ENCODE measurements at regions not wholly inside any gene's neighbourhood (a gene's known extent, or its start where the extent isn't known, plus 50 kb on each side); places are given as distances from the start of the nearest gene placed in this dataset.
"Not testable (repeated sequence)": the region's sequence is repeated elsewhere in the genome, so short reads cannot be mapped to it uniquely, and the experiment has no call there.

DNA sequence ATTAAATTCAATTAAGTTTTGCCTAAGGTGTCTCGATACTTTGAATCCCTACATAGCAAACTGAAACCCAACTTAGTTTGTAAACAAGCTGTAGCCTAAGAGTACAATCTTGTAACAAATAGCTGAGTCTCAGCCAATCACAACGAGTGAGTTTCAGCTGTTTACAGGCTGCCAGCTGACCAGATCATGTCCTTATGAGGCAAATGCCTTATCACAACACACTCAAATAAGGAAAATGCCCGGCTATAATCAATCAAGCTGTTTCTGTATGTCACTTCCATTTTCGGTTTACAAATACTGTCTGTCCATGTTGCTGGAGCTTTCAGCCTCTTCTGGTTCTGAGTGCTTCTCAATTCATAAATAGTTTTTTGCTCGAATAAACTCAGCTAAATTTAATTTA is 943.8 kb downstream of the SLC16A7 start:
- DNase-seq, result no peak

DNA sequence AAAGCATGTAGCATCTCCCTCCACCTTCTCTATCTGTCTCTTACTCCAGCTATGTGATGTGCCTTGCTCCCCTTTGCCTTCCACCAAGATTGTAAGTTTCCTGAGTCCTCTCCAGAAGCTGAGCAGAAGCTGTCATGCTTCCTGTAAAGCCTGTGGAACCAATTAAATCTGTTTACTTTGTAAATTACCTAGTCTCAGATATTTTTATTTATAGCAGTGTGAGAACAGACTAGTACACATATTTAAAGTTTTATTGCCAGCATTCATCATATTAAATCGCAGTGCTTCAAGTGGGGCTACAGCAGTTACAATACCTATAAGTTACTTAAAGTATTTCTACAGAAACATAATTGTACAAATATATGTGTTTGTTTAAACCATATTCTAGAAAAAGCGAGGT is 973.1 kb downstream of the SLC16A7 start:
- peak in 1 of 3 experiments; percentile 16 for DNase-seq

DNA sequence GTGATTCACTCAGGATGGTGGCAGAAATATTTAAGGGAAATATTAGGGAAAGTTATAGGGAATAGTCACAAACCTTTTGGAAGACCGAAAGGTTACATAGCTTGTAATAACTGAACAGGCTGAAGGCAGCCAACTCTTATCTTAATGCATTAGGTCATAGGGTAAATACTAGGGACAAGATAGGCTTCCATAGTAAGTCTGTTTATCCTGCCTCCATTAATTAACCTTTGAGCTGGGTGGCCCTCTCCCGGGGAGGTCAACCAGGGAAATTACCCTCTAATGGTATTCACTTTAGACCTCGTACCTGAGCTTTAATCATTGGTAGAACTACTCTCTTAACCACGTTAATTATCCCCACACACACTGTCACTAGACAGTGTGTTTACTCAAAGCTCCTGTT is 981.8 kb downstream of the SLC16A7 start:
- DNase-seq, result peak in 1 of 3 experiments; percentile 29

DNA sequence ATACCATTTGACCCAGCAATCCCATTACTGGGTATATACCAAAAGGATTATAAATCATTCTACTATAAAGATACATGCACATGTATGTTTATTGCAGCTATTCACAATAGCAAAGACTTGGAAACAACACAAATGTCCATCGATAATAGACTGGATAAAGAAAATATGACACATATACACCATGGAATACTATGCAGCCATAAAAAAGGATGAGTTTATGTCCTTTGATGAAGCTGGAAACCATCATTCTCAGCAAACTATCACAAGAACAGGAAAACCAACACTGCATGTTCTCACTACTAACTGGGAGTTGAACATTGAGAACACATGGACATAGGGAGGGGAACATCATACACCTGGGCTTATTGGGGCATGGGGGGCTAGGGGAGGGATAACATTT is 991.8 kb downstream of the SLC16A7 start:
- not testable (repeated sequence) for DNase-seq

DNA sequence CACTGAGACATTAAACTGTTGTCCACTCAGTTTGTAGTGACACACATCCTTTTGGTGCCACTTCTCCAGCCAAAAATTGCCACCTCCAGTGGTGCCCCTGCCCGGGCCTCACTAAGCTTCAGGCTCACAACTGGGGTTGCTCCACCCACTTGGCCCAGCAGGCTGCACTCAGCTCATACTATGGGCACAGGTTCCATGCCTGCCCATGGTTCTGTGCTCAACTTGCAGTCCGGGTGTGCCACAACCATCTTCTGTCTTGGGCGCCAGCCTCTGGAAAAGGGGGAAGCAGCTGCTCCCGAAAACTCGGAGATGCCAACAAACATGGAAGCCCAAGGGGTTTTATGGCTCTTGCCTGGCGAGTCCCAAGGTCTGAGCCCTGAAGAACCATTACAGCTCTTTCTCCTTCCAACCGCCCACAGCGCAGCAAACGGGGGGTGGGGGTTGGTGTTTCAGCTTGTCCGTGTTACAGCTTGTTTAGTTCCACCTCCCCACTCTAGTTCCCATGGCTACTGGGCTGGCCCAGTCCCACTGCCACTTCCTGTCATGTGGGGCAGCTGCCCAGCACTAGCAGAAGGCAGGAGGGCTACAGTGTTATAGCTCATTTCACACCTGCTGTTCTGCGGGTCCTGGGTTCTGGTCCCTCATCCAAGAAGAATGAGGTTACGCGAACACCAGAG is 998.3 kb downstream of the SLC16A7 start:
- DNase-seq, result no peak

DNA sequence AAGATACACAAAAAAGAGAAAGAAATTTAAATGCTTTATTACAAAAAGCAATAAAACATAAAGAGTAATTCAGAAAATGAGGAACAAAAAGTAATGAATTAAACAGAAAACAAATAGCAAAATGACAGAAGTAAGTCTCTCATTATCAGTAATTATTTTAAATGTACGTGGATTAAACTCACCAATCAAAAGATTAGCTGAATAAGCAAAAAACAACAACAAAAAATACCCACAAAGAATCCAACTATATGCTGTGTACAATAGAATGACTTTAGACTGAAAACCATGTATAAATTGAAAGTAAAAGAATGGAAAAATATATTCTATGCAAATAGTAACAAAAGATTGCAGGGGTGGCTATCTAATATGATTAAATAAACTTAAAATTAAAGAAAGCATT is 1006.8 kb downstream of the SLC16A7 start:
- no peak for DNase-seq

DNA sequence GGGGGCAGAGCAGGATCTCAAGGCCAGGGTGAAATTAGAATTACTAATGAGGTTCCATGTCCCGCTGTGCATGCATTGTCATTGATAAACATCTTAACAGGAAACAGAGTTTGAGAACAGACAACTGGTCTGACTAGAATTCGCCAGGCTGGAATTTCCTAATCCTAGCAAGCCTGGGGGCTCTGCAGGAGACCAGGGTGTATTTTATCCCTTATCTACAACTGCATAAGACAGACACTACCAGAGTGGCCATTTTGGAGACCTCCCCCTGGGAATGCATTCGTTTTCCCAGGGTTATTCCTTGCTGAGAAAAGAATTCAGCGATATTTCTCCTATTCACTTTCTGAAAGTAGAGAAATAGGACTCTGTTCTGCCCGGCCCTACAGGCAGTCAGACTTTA is 1007.6 kb downstream of the SLC16A7 start:
- DNase-seq, result not testable (repeated sequence)

DNA sequence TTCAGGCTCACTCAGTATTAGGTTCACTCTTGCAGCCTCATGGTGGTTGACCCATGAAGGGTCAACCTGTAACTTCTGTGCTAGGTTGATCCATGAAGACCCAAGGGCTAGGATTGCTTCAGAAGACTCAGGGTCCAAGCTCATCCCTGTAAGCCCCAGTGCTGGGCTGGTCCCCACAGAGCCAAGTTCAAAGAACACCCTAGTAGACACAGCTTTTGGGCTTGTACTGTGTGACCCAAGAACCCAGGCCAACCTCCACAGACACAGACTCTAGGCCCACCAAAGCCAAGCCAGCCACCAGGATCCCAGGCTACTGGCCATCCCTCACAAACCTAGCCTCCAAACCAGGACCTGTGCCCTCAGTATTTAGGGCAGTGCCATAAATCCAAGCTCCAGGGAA is 1020.6 kb downstream of the SLC16A7 start:
- DNase-seq, result no peak

DNA sequence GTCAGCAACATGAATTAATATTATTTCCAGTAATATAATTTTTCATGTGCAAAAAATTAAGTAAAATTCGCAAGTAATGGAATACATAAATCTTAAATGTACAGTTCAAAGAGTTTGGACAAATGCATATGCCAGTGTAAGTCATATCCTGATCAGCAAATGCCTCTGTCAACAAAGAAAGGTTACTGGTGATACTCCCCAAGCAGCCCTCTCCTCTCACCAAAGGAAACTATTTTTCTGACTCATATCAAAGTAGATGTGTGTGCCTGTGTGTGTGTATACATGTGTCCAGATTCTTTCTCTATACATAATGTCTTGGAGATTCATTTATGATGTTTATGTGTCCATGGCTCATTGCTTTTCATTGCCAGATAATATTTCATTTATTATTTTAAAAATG is 1035.0 kb downstream of the SLC16A7 start:
- DNase-seq, result no peak

DNA sequence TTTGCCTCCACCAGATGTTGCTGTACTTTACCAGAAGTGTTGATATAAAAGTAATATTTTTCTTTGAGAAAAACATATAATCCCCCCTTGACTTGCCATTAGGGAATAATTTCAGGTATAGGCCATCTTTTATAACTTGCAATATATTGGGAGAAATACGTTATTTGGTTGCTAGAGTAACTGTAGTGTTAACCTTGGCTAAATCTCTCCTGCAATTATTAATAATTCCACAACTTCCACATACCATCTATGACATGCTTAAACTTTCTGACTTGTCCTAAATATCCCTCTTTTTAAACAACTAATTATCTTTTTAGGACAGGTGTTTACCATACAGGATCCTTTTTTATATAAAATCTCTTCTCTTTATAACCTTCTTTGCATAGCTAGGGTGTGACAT is 1048.2 kb downstream of the SLC16A7 start:
- DNase-seq, result no peak

DNA sequence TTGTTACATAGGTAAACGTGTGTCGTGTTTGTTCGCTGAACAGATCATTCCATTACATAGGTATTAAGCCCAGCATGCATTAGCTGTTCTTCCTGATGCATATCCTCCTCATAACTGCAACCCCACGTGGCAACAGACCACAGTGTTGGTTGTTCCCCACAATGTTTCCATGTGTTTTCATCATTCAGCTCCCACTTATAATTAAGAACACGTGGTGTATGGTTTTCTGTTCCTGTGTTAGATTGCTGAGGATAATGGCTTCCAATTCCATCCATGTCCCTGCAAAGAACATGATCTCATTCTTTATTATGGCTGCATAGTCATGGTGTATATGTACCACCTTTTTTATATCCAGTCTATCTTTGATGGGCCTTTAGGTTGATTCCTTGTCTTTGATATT is 1071.1 kb downstream of the SLC16A7 start:
- DNase-seq, result no peak

DNA sequence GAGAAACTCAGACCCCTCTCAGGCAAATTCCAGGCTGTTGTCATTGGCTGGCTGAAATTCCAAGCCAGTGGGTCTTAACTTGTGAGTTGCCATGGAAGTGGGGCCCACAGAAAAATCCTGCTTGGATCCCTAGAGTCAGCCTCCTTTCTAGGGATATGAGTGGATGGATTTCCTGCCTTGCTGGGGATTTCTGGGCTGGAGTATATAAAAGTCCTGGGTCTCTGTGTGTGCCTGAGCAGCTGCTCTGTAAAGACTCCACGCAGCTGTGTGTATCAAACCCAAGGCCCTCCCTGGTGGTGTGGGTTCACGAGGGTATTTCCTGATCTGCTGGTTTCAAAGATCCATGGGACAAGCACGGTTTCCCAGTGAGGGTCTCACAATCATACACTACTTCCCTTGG is 1077.1 kb downstream of the SLC16A7 start:
- DNase-seq, result no peak

DNA sequence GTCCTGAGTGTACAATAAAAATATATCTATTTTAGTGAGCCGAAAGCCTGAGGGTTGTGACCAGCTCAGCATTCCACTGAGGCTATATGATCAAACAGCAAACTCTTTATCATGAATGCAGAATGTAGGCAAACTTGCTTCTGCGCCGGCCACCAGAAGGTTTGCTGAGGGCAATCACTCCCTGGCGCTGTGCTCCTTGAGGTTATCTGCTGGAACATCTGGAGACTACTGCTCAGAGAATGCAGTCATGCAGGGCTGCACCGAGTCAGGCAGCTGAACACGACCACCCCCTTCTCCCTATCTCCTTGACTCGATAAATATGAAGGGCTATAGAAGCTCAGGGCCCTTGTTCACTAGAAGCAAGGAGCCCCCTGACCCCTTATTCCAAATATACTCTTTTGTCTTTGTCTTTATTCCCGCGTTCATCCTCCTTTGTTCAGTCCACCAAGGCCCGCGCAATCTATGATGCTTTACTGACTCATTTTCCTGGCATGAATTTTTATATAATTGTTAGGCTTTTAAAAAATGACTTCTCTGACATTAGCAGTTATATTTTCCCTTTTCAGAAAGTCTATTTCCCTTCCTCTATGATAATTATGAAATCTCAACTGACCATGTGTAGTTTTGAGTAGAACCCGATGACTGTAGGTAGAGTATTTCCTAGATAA is 1089.3 kb downstream of the SLC16A7 start:
- no peak for DNase-seq

DNA sequence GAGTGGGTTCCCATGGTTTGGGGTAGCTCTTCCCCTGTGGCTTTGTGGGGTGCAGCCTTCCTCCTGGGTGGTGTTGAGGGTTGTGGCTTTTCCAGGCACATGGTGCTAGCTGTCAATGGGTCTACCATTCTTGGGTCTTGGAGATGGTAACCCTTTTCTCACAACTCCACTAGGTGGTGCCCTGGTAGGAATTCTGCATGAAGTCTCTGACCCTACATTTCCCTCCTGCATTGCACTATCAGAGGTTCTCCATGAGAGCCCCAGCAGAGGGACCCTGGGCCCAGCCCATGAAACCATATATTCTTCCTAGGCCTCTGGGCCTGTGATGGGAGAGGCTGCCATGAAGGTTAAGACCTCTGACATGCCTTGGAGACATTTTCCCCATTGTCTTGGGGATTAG is 1093.3 kb downstream of the SLC16A7 start:
- peak in 1 of 3 experiments; percentile 10 for DNase-seq

DNA sequence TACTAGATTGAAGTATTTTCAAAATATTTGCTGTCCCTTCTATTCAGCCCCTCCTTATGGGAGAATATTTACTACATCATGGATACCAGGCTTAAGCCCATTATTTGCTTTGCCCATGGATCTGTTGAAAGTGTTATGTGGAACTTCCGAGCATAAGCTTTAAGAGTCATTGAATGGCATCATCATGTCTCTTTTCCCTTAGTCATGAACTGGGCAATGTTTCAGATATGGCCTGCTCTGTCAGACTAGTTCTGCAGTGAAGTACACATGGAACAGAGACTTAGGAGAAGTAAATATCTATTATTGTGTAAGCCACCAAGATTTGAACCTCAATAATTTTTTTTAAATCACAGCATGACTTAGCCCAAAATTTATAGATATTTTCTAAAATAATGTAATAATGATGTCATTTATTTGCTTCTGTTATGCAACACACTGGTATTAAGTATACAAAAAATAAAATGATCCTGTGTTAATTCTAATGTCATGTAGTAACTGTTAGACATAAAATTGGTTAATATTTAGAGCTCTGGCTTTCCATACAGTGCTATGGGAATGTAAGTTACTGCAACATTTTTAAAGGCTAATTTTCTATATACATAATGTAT is 1097.3 kb downstream of the SLC16A7 start:
- peak in 1 of 3 experiments; percentile 7 for DNase-seq

DNA sequence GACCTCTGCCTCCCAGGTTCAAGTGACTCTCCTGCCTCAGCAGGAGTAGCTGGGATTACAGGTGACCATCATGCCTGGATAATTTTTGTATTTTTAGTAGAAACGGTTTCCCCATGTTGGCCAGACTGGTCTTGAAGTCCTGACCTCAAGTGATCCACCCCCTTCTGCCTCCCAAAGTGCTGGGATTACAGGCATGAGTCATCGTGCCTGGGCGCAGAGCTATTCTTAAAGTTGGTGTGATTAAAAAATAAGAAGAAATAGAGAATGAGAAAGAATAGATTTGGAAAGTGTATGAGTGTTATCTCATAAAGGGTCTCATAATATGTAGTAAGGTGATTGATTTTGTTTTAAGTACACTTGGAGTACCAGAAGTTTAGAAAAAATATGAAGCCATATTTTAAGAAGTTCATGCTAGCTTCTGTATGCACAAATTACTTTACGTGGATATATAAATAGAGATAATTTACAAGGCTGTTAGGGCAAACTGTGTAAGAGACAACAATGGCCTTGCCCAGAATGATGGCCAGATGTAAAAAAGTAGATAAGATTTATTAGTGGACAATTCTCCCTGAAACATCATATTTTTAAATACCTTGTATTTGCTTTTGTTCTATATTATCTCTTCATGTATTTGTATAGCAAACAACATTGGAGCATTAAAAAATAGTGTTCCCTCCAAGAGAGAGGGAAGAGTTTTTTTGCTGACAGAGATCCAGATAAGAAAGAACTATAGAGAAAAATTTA is 1108.5 kb downstream of the SLC16A7 start:
- no peak for DNase-seq

DNA sequence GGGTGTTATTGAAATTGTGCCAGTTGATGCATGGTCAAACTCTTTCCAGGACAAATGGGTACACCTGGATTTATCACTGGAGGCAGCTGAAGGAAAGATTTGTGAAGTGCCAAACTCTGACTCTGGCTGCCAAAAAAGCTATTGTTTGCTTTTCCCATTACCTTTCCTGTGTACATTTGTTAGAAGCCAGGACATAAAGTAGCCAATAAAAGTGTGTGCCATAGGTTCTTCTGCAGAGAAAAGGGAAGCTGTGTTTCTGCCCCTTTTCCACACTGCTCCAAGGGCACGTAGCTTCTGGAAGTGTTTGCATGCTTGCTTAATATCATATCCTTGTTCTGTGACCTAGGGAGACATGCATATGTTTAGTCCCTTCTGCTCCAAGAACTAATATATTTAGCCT is 1114.4 kb downstream of the SLC16A7 start:
- no peak for DNase-seq

DNA sequence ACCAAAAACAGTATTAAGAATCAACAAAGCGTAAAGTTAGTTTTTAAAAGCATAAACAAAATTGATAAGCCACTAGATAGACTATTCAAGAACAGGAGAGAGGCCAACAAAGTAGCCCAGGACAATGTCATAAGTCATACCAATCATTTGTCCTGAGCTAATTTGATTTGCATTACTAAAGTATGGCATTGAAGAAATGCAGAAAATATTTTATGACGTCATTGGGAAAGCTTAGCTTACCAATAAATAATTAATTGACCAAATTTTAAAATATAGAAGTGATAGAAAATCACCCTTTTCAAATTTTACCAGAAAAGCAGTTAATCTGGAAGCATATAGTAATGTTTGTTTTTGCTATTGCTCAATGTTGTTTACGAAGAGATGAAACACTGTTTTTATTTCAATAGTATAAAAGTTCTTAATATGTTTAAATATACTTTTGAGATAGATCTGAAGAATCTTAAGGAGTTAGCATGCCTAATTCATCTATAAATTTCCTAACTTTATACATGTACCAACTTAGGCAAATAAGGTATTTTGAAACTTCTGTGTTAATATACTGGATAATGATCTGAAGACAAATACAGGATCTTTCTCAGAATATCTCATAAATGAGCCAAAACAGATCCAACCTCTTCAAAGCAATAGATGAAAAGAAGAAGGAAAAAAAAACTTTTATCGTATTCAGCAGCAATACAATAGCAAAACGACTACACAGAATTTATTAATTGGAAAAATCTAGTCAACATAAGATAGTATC is 1118.5 kb downstream of the SLC16A7 start:
- DNase-seq, result no peak

DNA sequence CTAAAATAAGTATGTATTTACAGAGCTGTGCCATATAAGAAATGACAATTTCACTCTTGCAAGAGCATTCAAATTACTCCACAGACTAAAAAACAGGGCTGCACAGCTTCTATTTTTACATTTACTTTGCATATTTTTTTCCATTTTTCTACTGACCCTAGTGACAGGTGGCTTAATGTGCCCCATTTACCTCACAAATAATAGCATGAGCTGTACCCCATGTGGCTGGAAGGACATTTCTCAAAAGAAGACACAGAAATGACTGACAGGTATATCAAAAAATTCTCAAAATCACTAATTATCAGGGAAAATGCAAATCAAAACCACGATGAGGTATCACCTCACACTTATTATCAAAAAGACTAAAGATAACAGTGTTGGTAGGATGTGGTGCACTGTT is 1128.6 kb downstream of the SLC16A7 start:
- no peak for DNase-seq

DNA sequence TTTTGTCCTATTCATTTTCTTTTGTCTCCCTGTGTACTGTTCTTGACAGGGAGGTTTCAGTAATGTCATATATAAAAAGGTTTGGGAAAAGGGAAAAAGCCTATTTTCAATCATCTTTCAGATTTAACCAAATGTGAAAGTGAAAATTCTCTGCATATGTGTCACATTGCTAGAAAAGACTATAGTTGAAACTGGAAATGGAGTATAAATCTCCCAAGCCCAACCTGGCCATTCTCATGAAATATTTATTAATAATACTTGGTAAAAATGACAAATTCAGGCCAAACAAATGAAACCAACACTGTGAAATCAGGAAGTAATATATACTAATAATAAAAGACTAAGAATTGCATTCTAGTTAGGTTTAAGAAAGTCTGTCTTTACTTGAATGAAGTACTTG is 1129.2 kb downstream of the SLC16A7 start:
- no peak for DNase-seq

DNA sequence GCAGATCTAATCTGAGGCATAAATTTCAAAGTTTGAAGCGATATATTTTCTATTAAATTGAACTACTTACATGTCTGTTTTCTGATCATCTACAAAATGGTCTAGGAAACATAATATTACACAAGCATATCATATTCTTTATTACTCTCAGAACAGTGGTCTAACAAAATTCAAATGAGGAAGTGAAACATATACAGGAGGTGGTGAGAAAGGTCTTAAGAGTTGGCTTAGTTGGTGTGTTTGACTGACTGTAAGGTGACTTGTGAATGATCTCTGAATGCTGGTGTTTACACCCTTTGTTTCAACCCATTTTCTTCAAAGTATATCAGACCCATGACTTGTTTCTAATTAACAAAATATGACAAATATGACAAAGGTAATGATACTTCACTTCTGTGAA is 1156.8 kb downstream of the SLC16A7 start:
- no peak for DNase-seq

DNA sequence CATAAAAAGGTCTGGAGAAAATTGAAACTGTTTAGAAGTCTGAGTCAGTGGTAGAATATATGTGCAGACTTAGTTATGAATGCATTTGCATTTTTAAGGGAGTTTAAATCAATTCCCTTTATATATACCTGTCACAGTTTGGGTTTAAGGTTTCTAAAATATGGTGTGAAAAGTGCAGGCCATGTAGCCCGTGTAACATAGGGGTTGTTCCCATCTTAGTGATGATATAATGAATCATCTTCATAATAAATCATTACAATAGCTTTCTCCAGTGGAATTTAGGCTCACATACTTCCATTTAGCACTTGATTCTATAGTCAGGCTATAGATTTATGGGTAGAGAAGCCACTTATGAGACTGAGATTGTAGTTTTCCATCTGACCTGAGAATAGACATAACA is 1162.4 kb downstream of the SLC16A7 start:
- no peak for DNase-seq

DNA sequence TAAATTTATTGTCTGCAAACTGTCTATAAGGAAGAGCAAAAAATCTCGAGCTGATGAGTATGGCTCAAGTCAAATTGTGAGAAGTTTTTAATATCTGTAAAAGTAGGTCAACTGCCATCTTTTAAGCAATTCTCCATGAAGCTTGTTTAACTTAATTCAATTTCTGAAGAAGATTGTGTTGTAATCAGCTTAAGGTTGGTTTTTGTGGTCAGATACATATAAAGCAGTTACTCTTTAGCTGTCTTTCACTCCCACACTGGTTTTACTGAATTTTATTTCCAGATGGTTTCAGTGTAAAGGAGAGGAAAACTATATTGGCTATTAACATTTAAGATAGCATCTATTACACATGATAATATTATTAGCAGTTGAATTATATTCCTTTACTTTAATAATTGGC is 1165.1 kb downstream of the SLC16A7 start:
- no peak for DNase-seq
